PC-3 (cell line): ENCODE measurements at regions not wholly inside any gene's neighbourhood (a gene's known extent, or its start where the extent isn't known, plus 50 kb on each side); places are given as distances from the start of the nearest gene placed in this dataset.

Source experiments
- ATAC-seq: fragments of 200-7000 bp; cut with Tn5 transposase; 2 replicates; pipeline ENCODE4 v1.9.1; 2020; ENCODE audit warnings: mild to moderate bottlenecking, moderate library complexity
- BruUV-seq: library from RNA; stranded (reverse); fragments of 400-500 nt; replicated peaks from 2 replicates; lab custom pipeline; 2021; lab: Mats Ljungman, UMichigan
- CTCF ChIA-PET: fragments of 300-600 bp; sonication (Branson Sonifier 250); formaldehyde crosslinking; loops from one replicate; lab custom pipeline; 2022; ENCODE audit warnings: antibody characterized with exemption; lab: Charles Lee
- POLR2A ChIA-PET: fragments of 300-600 bp; sonication (Branson Sonifier 250); formaldehyde crosslinking; loops from one replicate; lab custom pipeline; 2022; ENCODE audit warnings: antibody characterized with exemption; ENCODE audit not compliant: unreplicated experiment; lab: Charles Lee
- DNase-seq: peaks from one replicate; pipeline ENCODE4 v3.0.0-alpha.2; 2015
- H2AFZ ChIP-seq: fragments of 300-600 bp; sonication (generic); 2 replicates; pipeline ENCODE4 v1.6.0; 2016; ENCODE audit warnings: antibody characterized with exemption, low read length
- H3F3A ChIP-seq: fragments of 300-600 bp; sonication (generic); one replicate; pipeline ENCODE4 v1.6.0; 2017; ENCODE audit warnings: antibody characterized with exemption, low read length, control low read depth, mild to moderate bottlenecking; ENCODE audit not compliant: unreplicated experiment
- H3K27ac ChIP-seq: fragments of 300-600 bp; sonication (generic); 2 replicates; pipeline ENCODE4 v1.5.1; 2016; ENCODE audit warnings: mild to moderate bottlenecking, low read length
- H3K27me3 ChIP-seq: fragments of 300-600 bp; sonication (generic); 2 replicates; pipeline ENCODE4 v1.6.1; 2016; ENCODE audit warnings: low read length, mixed read lengths
- H3K36me3 ChIP-seq: fragments of 300-600 bp; sonication (generic); 2 replicates; pipeline ENCODE4 v1.6.1; 2016; ENCODE audit warnings: low read depth, mixed run types, low read length, mixed read lengths
- H3K4me1 ChIP-seq: fragments of 300-600 bp; sonication (generic); 2 replicates; pipeline ENCODE4 v1.5.1; 2016; ENCODE audit warnings: low read length; ENCODE audit not compliant: insufficient read depth
- H3K4me2 ChIP-seq: fragments of 300-600 bp; sonication (generic); 2 replicates; pipeline ENCODE4 v1.6.0; 2016; ENCODE audit warnings: low read length
- H3K4me3 ChIP-seq: fragments of 300-600 bp; sonication (generic); 2 replicates; pipeline ENCODE4 v1.5.1; 2016; ENCODE audit warnings: mild to moderate bottlenecking, low read length, mixed read lengths
- H3K79me2 ChIP-seq: fragments of 300-600 bp; sonication (generic); 2 replicates; pipeline ENCODE4 v1.6.1; 2017; ENCODE audit warnings: low read length, mixed read lengths
- H3K9ac ChIP-seq: fragments of 300-600 bp; sonication (generic); 2 replicates; pipeline ENCODE4 v1.6.0; 2016; ENCODE audit warnings: mild to moderate bottlenecking, low read length
- H3K9me2 ChIP-seq: fragments of 300-600 bp; sonication (generic); replicated peaks from 2 replicates; pipeline ENCODE4 v1.6.1; 2016; ENCODE audit warnings: mixed run types, low read length, mixed read lengths
- H3K9me3 ChIP-seq: fragments of 300-600 bp; sonication (generic); 2 replicates; pipeline ENCODE4 v1.6.1; 2016; ENCODE audit warnings: low read length, mixed read lengths
- H4K20me1 ChIP-seq: fragments of 300-600 bp; sonication (generic); 2 replicates; pipeline ENCODE4 v1.6.1; 2016; ENCODE audit warnings: low read length, mixed read lengths
- CTCF ChIP-seq: fragments of 300-600 bp; sonication (generic); conservative IDR thresholded peaks from 2 replicates; pipeline ENCODE4 v1.5.1; 2017; ENCODE audit warnings: antibody characterized with exemption, low read depth, mild to moderate bottlenecking, low read length
- EZH2 ChIP-seq: fragments of 300-600 bp; sonication (generic); IDR thresholded peaks from one replicate; pipeline ENCODE4 v1.6.1; 2017; ENCODE audit warnings: antibody characterized with exemption, mild to moderate bottlenecking, low read length; ENCODE audit not compliant: unreplicated experiment
- EZH2phosphoT487 ChIP-seq: fragments of 300-600 bp; sonication (generic); IDR thresholded peaks from 2 replicates; pipeline ENCODE4 v1.6.1; 2018; ENCODE audit warnings: mild to moderate bottlenecking, antibody characterized with exemption, low read length, borderline replicate concordance
- intact Hi-C: fragments of 100-400 bp; cut with micrococcal nuclease; formaldehyde crosslinking; loops from 2 replicates; pipeline ENCODE4 v1.9.0; 2023

GRCh38 chr1:60299581-60299980 is 226.0 kb upstream of the C1orf87 start:
- Histone ChIP-seq H3K27ac (no peak overlapping the region), H3K9me3 (no peaks in the 10 kb centered on the region), H3K4me3 (no peak overlapping the region), H2AFZ (no peak overlapping the region), H3K4me2 (no peak overlapping the region), H3K36me3 (no peaks in the 10 kb centered on the region), H3F3A (no peaks in the 10 kb centered on the region), H3K27me3 (peaks cover 51% of the 10 kb centered on the region), H3K4me1 (no peaks in the 10 kb centered on the region), H3K9ac (no peak overlapping the region), H3K79me2 (no peaks in the 10 kb centered on the region), H4K20me1 (no peaks in the 10 kb centered on the region), H3K9me2 (no peaks in the 10 kb centered on the region)
- ATAC-seq (no peak), DNase-seq (no peak)
- CTCF ChIA-PET: no interaction called here
- TF ChIP-seq EZH2: no peak
- TF ChIP-seq EZH2phosphoT487: no peak
- TF ChIP-seq CTCF: no peak
- intact Hi-C loops: no loop called here
- no TSS peak for BruUV-seq
- POLR2A ChIA-PET: no interaction called here

- H4K20me1 ChIP-seq: no peaks in the 10 kb centered on the region
- no peak overlapping the region for H3K27ac ChIP-seq
- ChIA-PET CTCF (no interaction called here), POLR2A (no interaction called here)
- no peaks in the 10 kb centered on the region for H3F3A ChIP-seq
- no peak for TF ChIP-seq EZH2phosphoT487
- no peak for TF ChIP-seq CTCF
- TF ChIP-seq EZH2: no peak
- no peaks in the 10 kb centered on the region for H3K4me1 ChIP-seq
- no peak overlapping the region for H3K4me3 ChIP-seq
- H2AFZ ChIP-seq: no peak overlapping the region
- H3K27me3 ChIP-seq: peaks cover 52% of the 10 kb centered on the region
- H3K36me3 ChIP-seq: no peaks in the 10 kb centered on the region
- DNase-seq: no peak
- no peaks in the 10 kb centered on the region for H3K9me3 ChIP-seq
- no peaks in the 10 kb centered on the region for H3K9me2 ChIP-seq
- intact Hi-C loops: no loop called here
- H3K9ac ChIP-seq: no peak overlapping the region
- H3K4me2 ChIP-seq: no peak overlapping the region
- ATAC-seq: no peak
- no peaks in the 10 kb centered on the region for H3K79me2 ChIP-seq
- no TSS peak for BruUV-seq
Measured at GRCh38 chr1:60298290-60298689, 224.7 kb upstream of the C1orf87 start.

- intact Hi-C loops: no loop called here
- no TSS peak for BruUV-seq
- Histone ChIP-seq H3K36me3 (no peaks in the 10 kb centered on the region), H3K4me2 (no peak overlapping the region), H3K79me2 (no peaks in the 10 kb centered on the region), H3K4me3 (no peak overlapping the region), H3F3A (no peaks in the 10 kb centered on the region), H2AFZ (no peak overlapping the region), H4K20me1 (no peaks in the 10 kb centered on the region), H3K27me3 (peaks cover 60% of the 10 kb centered on the region), H3K9me2 (no peaks in the 10 kb centered on the region), H3K27ac (no peak overlapping the region), H3K9me3 (no peaks in the 10 kb centered on the region), H3K9ac (no peak overlapping the region), H3K4me1 (no peaks in the 10 kb centered on the region)
- no peak for DNase-seq
- CTCF ChIA-PET: no interaction called here
- POLR2A ChIA-PET: no interaction called here
- ATAC-seq: no peak
- TF ChIP-seq EZH2phosphoT487: no peak
Measured at GRCh38 chr1:60296794-60297193, 223.2 kb upstream of the C1orf87 start.
